GM21825 (cell line): ENCODE measurements at regions not wholly inside any gene's neighbourhood (a gene's known extent, or its start where the extent isn't known, plus 50 kb on each side); places are given as distances from the start of the nearest gene placed in this dataset.

Experiments
- ATAC-seq: cut with Tn5 transposase; IDR thresholded peaks from one replicate; pipeline ENCODE4 v1.9.1; 2021; ENCODE audit warnings: mild to moderate bottlenecking, moderate library complexity; ENCODE audit not compliant: unreplicated experiment

GRCh38 chr6:103995571-103995970 is 864.1 kb downstream of the HACE1 start:
- ATAC-seq: no peak

- no peak for ATAC-seq
These were observed 875.9 kb downstream of the HACE1 start for GRCh38 chr6:103983860-103984259.

- no peak for ATAC-seq
These were observed 876.7 kb downstream of the HACE1 start for GRCh38 chr6:103983011-103983410.

- ATAC-seq: no peak
These were observed 877.1 kb downstream of the HACE1 start for GRCh38 chr6:103982574-103982973.

- no peak for ATAC-seq
These were observed 880.4 kb downstream of the HACE1 start for GRCh38 chr6:103979308-103979707.

GRCh38 chr6:103937389-103937788 is 922.3 kb downstream of the HACE1 start:
- no peak for ATAC-seq

- ATAC-seq: no peak
These were observed 934.4 kb downstream of the HACE1 start for GRCh38 chr6:103925317-103925716.

- ATAC-seq: no peak
These were observed 949.7 kb downstream of the HACE1 start for GRCh38 chr6:103910018-103910417.

- ATAC-seq: no peak
These were observed 950.8 kb downstream of the HACE1 start for GRCh38 chr6:103908898-103909297.

GRCh38 chr6:103895136-103895535 is 964.6 kb downstream of the HACE1 start:
- ATAC-seq: no peak

GRCh38 chr6:103893141-103893581 is 966.6 kb downstream of the HACE1 start:
- no peak for ATAC-seq

GRCh38 chr6:103886951-103887350 is 972.8 kb downstream of the HACE1 start:
- ATAC-seq: no peak

GRCh38 chr6:103885446-103885845 is 974.3 kb downstream of the HACE1 start:
- no peak for ATAC-seq

GRCh38 chr6:103879800-103880199 is 979.9 kb downstream of the HACE1 start:
- no peak for ATAC-seq

GRCh38 chr6:103875221-103875620 is 984.5 kb downstream of the HACE1 start:
- no peak for ATAC-seq

GRCh38 chr6:103874575-103874974 is 985.1 kb downstream of the HACE1 start:
- no peak for ATAC-seq

- ATAC-seq: no peak
These were observed 987.0 kb downstream of the HACE1 start for GRCh38 chr6:103872678-103873077.

- ATAC-seq: no peak
These were observed 987.5 kb downstream of the HACE1 start for GRCh38 chr6:103872233-103872632.

- ATAC-seq: no peak
These were observed 988.7 kb downstream of the HACE1 start for GRCh38 chr6:103870970-103871369.

- ATAC-seq: no peak
These were observed 997.4 kb downstream of the HACE1 start for GRCh38 chr6:103862297-103862696.

- no peak for ATAC-seq
These were observed 1001.7 kb downstream of the HACE1 start for GRCh38 chr6:103858003-103858402.

GRCh38 chr6:103855750-103856149 is 1004.0 kb downstream of the HACE1 start:
- ATAC-seq: no peak

GRCh38 chr6:103854059-103854458 is 1005.7 kb downstream of the HACE1 start:
- no peak for ATAC-seq

- no peak for ATAC-seq
These were observed 1021.3 kb downstream of the HACE1 start for GRCh38 chr6:103838457-103838856.
